K562 (cell line): ENCODE measurements at regions not wholly inside any gene's neighbourhood (a gene's known extent, or its start where the extent isn't known, plus 50 kb on each side); places are given as distances from the start of the nearest gene placed in this dataset.

ENCODE experiments used
- ATAC-seq: fragments of 200-7000 bp; cut with Tn5 transposase; 3 replicates; pipeline ENCODE4 v1.9.1; 2020; ENCODE audit warnings: moderate library complexity
- BruUV-seq: library from RNA; stranded (reverse); fragments of 400-500 nt; replicated peaks from 2 replicates; lab custom pipeline; 2021; lab: Mats Ljungman, UMichigan
- CTCF ChIA-PET: fragments of 300-600 bp; formaldehyde crosslinking; extraction: SDS; loops from one replicate; lab custom pipeline; 2021; ENCODE audit warnings: low intra/inter-chr PET ratio; lab: Yijun Ruan, JAX
- POLR2A ChIA-PET: fragments of 300-600, 350-650 bp; sonication (Branson Sonifier 250); formaldehyde crosslinking; extraction: SDS; loops from one replicate; lab custom pipeline; 2021; ENCODE audit warnings: antibody characterized with exemption, inconsistent platforms; lab: Yijun Ruan, JAX
- DNase-seq, 4 experiments: peaks; one replicate each; pipeline versions ENCODE4 v3.0.0 to v3.0.0-alpha.2; 2011 to 2018; ENCODE audit warnings: low spot score in 3 of 4, mixed read lengths in 3 of 4; ENCODE audit errors: extremely low read depth in 1 of 4
- FAIRE-seq: peaks from 2 replicates; lab custom pipeline; 2011; peaks lifted over from hg19 to GRCh38; lab: Jason Lieb, UNC
- H2AFZ ChIP-seq: 2 replicates; pipeline ENCODE4 v1.6.0; 2011; ENCODE audit warnings: low read depth, low read length, control low read depth, inconsistent platforms
- H3K27ac ChIP-seq: fragments of 200-600 bp; 3 replicates; pipeline ENCODE4 v1.8.0; 2011; ENCODE audit warnings: low read depth, mild to moderate bottlenecking, control low read depth, inconsistent platforms, low read length, moderate library complexity, mixed read lengths; ENCODE audit errors: extremely low read depth
- H3K27me3 ChIP-seq, 2 experiments: fragments of 300-600 bp in 1 of 2; 2 replicates in 1 of 2; 3 replicates in 1 of 2; pipeline versions ENCODE4 v1.6.0 to v1.8.0; 2011; ENCODE audit warnings: inconsistent platforms in 2 of 2, low read length in 2 of 2, mild to moderate bottlenecking in 1 of 2, mixed read lengths in 1 of 2, moderate library complexity in 1 of 2; ENCODE audit not compliant: control insufficient read depth in 2 of 2, insufficient read depth in 2 of 2
- H3K36me3 ChIP-seq: fragments of 300-600 bp; 3 replicates; pipeline ENCODE4 v1.8.0; 2011; ENCODE audit warnings: mild to moderate bottlenecking, low read length, inconsistent platforms; ENCODE audit not compliant: control insufficient read depth, insufficient read depth
- H3K4me1 ChIP-seq, 2 experiments: fragments of 200-600 bp in 1 of 2; replicated peaks in 1 of 2; 2 replicates in 1 of 2; 3 replicates in 1 of 2; pipeline versions ENCODE4 v1.5.1 to v1.8.0; 2011; ENCODE audit warnings: inconsistent platforms in 2 of 2, low read length in 2 of 2, mild to moderate bottlenecking in 1 of 2, mixed read lengths in 1 of 2, moderate library complexity in 1 of 2; ENCODE audit not compliant: control insufficient read depth in 2 of 2, insufficient read depth in 2 of 2
- H3K4me2 ChIP-seq: 2 replicates; pipeline ENCODE4 v1.6.1; 2011; ENCODE audit warnings: low read length, control low read depth, inconsistent platforms, mixed read lengths; ENCODE audit not compliant: insufficient read depth
- H3K4me3 ChIP-seq: fragments of 200-600 bp; sonication (generic), shearing (Covaris generic); 2 replicates; pipeline ENCODE4 v1.5.1; 2016; ENCODE audit warnings: control low read depth, inconsistent platforms
- H3K79me2 ChIP-seq: fragments of 200-600 bp; 3 replicates; pipeline ENCODE4 v1.8.0; 2011; ENCODE audit warnings: low read length, inconsistent platforms; ENCODE audit not compliant: control insufficient read depth, insufficient read depth
- H3K9ac ChIP-seq, 2 experiments: 2 replicates each; pipeline versions ENCODE4 v1.6.0 to v1.6.1; 2011; ENCODE audit warnings: low read depth in 2 of 2, low read length in 2 of 2, control low read depth in 1 of 2, inconsistent platforms in 1 of 2, mild to moderate bottlenecking in 1 of 2, mixed read lengths in 1 of 2; ENCODE audit not compliant: insufficient read depth in 1 of 2
- H3K9me1 ChIP-seq: one replicate; pipeline ENCODE4 v1.6.0; 2011; ENCODE audit warnings: inconsistent platforms, mild to moderate bottlenecking, low read length, moderate library complexity; ENCODE audit not compliant: control insufficient read depth, insufficient read depth
- H3K9me3 ChIP-seq: replicated peaks from 2 replicates; pipeline ENCODE4 v1.5.1; 2011; ENCODE audit warnings: low read depth, low read length, inconsistent platforms; ENCODE audit not compliant: control insufficient read depth, insufficient read depth
- H4K20me1 ChIP-seq: replicated peaks from 2 replicates; pipeline ENCODE4 v1.6.1; 2011; ENCODE audit warnings: low read length, inconsistent platforms, mixed read lengths; ENCODE audit not compliant: control insufficient read depth, insufficient read depth
- CBFA2T3 ChIP-seq: fragments of 450-650 bp; IDR thresholded peaks from 2 replicates; pipeline ENCODE4 v1.6.1; 2017
- CREBBP ChIP-seq: IDR thresholded peaks from one replicate; pipeline ENCODE4 v1.6.1; 2012; ENCODE audit warnings: low read depth, mild to moderate bottlenecking, control low read depth, inconsistent platforms, low read length
- HMGN3 ChIP-seq: IDR thresholded peaks from 2 replicates; pipeline ENCODE4 v1.6.1; 2011; ENCODE audit warnings: borderline replicate concordance, low read depth, mild to moderate bottlenecking, mixed read lengths, low read length; ENCODE audit not compliant: insufficient read length; ENCODE audit errors: extremely low read depth
- JUNB ChIP-seq: fragments of 450-650 bp; formaldehyde crosslinking; conservative IDR thresholded peaks from 2 replicates; pipeline ENCODE4 v1.4.0; 2020; ENCODE audit warnings: mild to moderate bottlenecking
- MTF1 ChIP-seq: fragments of 250-450 bp; sonication (Bioruptor Pico); IDR thresholded peaks from 2 replicates; pipeline ENCODE4 v1.9.0; 2021; ENCODE audit warnings: moderate library complexity, mild to moderate bottlenecking, inconsistent platforms, borderline replicate concordance
- RBM17 ChIP-seq: fragments of 200-400 bp; formaldehyde crosslinking; IDR thresholded peaks from 2 replicates; pipeline ENCODE4 v1.6.1; 2017; ENCODE audit warnings: low read depth, mild to moderate bottlenecking, low read length, borderline replicate concordance
- RFX1 ChIP-seq: fragments of 450-650 bp; IDR thresholded peaks from 2 replicates; pipeline ENCODE4 v1.6.1; 2016; ENCODE audit warnings: mild to moderate bottlenecking, moderate library complexity
- SAFB ChIP-seq: fragments of 200-400 bp; formaldehyde crosslinking; IDR thresholded peaks from 2 replicates; pipeline ENCODE4 v1.6.1; 2017; ENCODE audit warnings: low read depth, low read length, borderline replicate concordance
- SIX5 ChIP-seq, 2 experiments: IDR thresholded peaks; 2 replicates each; pipeline ENCODE4 v1.6.1; 2011; ENCODE audit warnings: low read length in 2 of 2, borderline replicate concordance in 1 of 2, low read depth in 1 of 2, mild to moderate bottlenecking in 1 of 2, moderate library complexity in 1 of 2; ENCODE audit not compliant: insufficient read depth in 1 of 2
- SMAD4 ChIP-seq: fragments of 250-450 bp; sonication (Bioruptor Pico); conservative IDR thresholded peaks from 2 replicates; pipeline ENCODE4 v1.8.0; 2021; ENCODE audit warnings: inconsistent platforms, mild to moderate bottlenecking, moderate library complexity
- SOX6 ChIP-seq: fragments of 450-650 bp; IDR thresholded peaks from 2 replicates; pipeline ENCODE4 v1.6.1; 2014; ENCODE audit warnings: mild to moderate bottlenecking
- TBP ChIP-seq: optimal IDR thresholded peaks from 2 replicates; pipeline ENCODE3; 2011; ENCODE audit warnings: low read depth, low read length, improper control_type of control experiment
- ZNF584 ChIP-seq: fragments of 200-800 bp; sonication (Bioruptor generic); IDR thresholded peaks from 2 replicates; pipeline ENCODE4 v1.6.1; 2016; ENCODE audit warnings: low read depth, mild to moderate bottlenecking, missing genetic modification characterization, missing compliant biosample characterization
- WGBS: fragments of 100-300 bp; shearing (Covaris generic); methylation state at CpG from one replicate; pipeline ENCODE4 v1.1.6; 2016; ENCODE audit warnings: low coverage, mixed read lengths; ENCODE audit not compliant: insufficient coverage; ENCODE audit errors: missing lambda C conversion rate; 5-methylcytosine and 5-hydroxymethylcytosine counted together
- in situ Hi-C: fragments of 300-500 bp; cut with MboI; formaldehyde crosslinking; loops from 4 replicates; pipeline ENCODE4 v1.15.0; 2018; ENCODE audit warnings: inconsistent platforms, mixed read lengths
- intact Hi-C: fragments of 100-400 bp; cut with micrococcal nuclease; formaldehyde crosslinking; loops from 2 replicates; pipeline ENCODE4 v1.14.2; 2022
- TF ChIP-seq, protein P1 (sequence below): sonication (generic); formaldehyde crosslinking; IDR thresholded peaks from 2 replicates; pipeline ENCODE4 v1.8.1; 2022; ENCODE audit warnings: missing genetic modification reagents
- TF ChIP-seq, protein P2 (sequence below): fragments of 450-650 bp; IDR thresholded peaks from 2 replicates; pipeline ENCODE4 v1.6.1; 2017; ENCODE audit warnings: mild to moderate bottlenecking, moderate library complexity
- TF ChIP-seq, protein P3 (sequence below), 2 experiments: fragments of 450-650 bp in 1 of 2; sonication (generic) in 1 of 2; formaldehyde crosslinking in 1 of 2; IDR thresholded peaks in 1 of 2; conservative IDR thresholded peaks in 1 of 2; 2 replicates each; pipeline versions ENCODE4 v1.6.1 to v1.8.1; 2016 to 2023; ENCODE audit warnings: mild to moderate bottlenecking in 2 of 2, moderate library complexity in 2 of 2, inconsistent platforms in 1 of 2, missing genetic modification reagents in 1 of 2
- TF ChIP-seq, protein P4 (sequence below): fragments of 250-450 bp; sonication (Bioruptor Pico); IDR thresholded peaks from 2 replicates; pipeline ENCODE4 v1.4.0; 2020

DNA sequence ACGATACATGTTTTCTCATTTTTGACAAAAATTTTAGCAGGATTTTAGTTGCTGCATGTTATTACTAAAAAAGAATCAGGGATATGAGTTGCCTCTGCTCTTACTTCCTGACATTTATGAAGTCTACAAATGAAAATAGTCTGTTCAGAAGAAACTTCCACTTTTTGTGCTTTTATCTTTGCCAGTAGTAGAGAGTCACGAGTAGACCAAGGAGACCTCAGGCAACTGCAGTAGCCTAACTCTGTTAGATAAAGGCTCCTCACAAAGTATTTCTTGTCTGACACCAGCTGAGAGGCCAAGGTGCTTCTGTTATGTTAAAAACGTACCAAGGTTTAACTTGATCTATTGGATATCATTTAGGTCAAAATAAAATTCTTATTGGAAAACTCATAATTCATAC lies 333.9 kb downstream of the NR2F1-AS1 start:
- Histone ChIP-seq H3K27ac (no peak overlapping the region), H2AFZ (no peak overlapping the region), H3K36me3 (no peaks in the 10 kb centered on the region), H3K9me1 (no peaks in the 10 kb centered on the region), H3K4me1 (no peaks in the 10 kb centered on the region), H3K9me3 (no peaks in the 10 kb centered on the region), H3K9ac (no peak overlapping the region), H3K79me2 (no peaks in the 10 kb centered on the region), H3K27me3 (no peaks in the 10 kb centered on the region), H3K4me3 (no peak overlapping the region), H4K20me1 (no peaks in the 10 kb centered on the region), H3K4me2 (no peak overlapping the region)
- intact Hi-C loops (no loop called here), in situ Hi-C loops (no loop called here)
- ATAC-seq (no peak), DNase-seq (no peak), FAIRE-seq (no peak)
- ChIA-PET CTCF (no interaction called here), POLR2A (no interaction called here)
- TF ChIP-seq, protein P1, sequence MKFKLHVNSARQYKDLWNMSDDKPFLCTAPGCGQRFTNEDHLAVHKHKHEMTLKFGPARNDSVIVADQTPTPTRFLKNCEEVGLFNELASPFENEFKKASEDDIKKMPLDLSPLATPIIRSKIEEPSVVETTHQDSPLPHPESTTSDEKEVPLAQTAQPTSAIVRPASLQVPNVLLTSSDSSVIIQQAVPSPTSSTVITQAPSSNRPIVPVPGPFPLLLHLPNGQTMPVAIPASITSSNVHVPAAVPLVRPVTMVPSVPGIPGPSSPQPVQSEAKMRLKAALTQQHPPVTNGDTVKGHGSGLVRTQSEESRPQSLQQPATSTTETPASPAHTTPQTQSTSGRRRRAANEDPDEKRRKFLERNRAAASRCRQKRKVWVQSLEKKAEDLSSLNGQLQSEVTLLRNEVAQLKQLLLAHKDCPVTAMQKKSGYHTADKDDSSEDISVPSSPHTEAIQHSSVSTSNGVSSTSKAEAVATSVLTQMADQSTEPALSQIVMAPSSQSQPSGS (CRISPR knock-in tag): no peak
- TF ChIP-seq JUNB (CRISPR knock-in tag): no peak
- TF ChIP-seq, protein P2, sequence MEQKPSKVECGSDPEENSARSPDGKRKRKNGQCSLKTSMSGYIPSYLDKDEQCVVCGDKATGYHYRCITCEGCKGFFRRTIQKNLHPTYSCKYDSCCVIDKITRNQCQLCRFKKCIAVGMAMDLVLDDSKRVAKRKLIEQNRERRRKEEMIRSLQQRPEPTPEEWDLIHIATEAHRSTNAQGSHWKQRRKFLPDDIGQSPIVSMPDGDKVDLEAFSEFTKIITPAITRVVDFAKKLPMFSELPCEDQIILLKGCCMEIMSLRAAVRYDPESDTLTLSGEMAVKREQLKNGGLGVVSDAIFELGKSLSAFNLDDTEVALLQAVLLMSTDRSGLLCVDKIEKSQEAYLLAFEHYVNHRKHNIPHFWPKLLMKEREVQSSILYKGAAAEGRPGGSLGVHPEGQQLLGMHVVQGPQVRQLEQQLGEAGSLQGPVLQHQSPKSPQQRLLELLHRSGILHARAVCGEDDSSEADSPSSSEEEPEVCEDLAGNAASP: no peak
- no peak for TF ChIP-seq SMAD4 (CRISPR knock-in tag)
- TF ChIP-seq CREBBP: no peak
- no peak for TF ChIP-seq CBFA2T3
- TF ChIP-seq, protein P3, sequence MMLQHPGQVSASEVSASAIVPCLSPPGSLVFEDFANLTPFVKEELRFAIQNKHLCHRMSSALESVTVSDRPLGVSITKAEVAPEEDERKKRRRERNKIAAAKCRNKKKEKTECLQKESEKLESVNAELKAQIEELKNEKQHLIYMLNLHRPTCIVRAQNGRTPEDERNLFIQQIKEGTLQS (IDR thresholded peaks at IDR 0.05): no peak
- TF ChIP-seq, protein P3 (CRISPR knock-in tag; conservative IDR thresholded peaks at IDR 0.05): no peak
- no peak for TF ChIP-seq HMGN3
- TF ChIP-seq, protein P4, sequence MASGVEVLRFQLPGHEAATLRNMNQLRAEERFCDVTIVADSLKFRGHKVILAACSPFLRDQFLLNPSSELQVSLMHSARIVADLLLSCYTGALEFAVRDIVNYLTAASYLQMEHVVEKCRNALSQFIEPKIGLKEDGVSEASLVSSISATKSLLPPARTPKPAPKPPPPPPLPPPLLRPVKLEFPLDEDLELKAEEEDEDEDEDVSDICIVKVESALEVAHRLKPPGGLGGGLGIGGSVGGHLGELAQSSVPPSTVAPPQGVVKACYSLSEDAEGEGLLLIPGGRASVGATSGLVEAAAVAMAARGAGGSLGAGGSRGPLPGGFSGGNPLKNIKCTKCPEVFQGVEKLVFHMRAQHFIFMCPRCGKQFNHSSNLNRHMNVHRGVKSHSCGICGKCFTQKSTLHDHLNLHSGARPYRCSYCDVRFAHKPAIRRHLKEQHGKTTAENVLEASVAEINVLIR: no peak
- TF ChIP-seq TBP: no peak
- no peak for TF ChIP-seq SOX6
- no peak for TF ChIP-seq SAFB
- no peak for TF ChIP-seq RFX1
- TF ChIP-seq MTF1 (CRISPR knock-in tag): no peak
- TF ChIP-seq ZNF584: no peak
- no peak for TF ChIP-seq RBM17
- TF ChIP-seq SIX5 (IDR thresholded peaks at IDR 0.05; ENCODE audit: borderline replicate concordance in 1 of 2, insufficient read depth in 1 of 2, low read depth in 1 of 2, low read length in 2 of 2): no peak
- BruUV-seq: no TSS peak
- 2% methylated on average over 3 of the region's 3 CpGs for WGBS
